HG03558 (cell line): ENCODE measurements at regions not wholly inside any gene's neighbourhood (a gene's known extent, or its start where the extent isn't known, plus 50 kb on each side); places are given as distances from the start of the nearest gene placed in this dataset.
"Not testable (repeated sequence)": the region's sequence is repeated elsewhere in the genome, so short reads cannot be mapped to it uniquely, and the experiment has no call there.

ENCODE experiments used
- ATAC-seq: cut with Tn5 transposase; IDR thresholded peaks from one replicate; pipeline ENCODE4 v1.9.1; 2021; ENCODE audit warnings: moderate number of reproducible peaks; ENCODE audit not compliant: unreplicated experiment; ENCODE audit errors: extremely low read depth

DNA sequence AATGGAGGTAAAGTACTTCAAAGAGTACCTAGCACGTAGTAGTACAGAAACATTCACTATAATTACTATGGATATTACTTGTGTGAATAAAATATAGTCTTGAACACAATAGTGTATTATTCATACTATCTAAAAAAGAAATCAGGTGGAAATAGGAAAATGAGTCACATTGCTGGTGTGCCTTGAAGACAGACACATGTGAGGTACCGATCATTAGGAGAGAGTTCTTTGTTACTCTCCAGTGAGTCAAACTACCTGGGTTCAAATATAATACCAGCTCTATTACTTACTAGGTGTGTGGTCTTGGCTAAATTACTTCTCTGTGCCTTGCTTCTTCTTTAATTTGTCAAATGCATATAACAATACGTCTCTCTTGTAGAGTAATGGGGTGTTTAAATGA is 50.8 kb upstream of the BEND6 start:
- ATAC-seq: no peak

DNA sequence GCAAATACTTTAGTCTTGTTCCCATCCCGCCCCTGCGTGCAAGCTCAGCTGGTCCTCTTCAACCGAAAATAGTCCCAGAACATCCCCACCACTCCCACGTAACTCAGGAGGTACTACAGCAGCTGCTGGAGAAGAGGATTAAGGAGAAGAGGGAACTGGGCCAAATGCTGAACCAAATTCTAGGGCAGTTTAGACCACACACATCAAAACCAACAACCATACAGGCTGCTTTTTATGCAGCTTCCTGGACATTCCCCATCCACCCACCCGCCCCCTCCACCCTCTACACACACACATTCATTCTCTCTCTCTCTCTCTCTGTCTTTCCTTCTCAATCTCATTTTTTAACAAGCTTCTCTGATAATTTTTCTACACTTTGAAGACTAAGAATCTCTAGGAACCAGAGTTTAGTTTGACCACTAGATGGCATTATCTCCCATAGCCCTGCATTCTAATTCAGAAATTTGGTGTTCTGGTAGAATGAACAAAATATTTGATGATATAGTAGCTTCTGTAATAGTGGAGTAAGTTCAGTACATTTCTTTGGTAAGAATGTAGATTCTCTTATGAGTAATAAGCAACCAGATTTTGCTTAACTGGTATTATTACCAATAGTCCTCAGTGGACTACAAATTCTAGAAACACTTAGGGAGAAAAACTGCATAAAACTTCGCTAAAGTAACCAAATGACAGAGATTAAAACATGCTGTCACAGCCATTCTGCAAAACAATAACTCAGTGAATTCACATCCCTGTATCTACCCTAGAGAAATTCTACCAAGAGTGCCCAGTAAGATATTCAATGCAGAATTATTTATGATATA is 52.1 kb upstream of the BEND6 start:
- ATAC-seq: no peak

DNA sequence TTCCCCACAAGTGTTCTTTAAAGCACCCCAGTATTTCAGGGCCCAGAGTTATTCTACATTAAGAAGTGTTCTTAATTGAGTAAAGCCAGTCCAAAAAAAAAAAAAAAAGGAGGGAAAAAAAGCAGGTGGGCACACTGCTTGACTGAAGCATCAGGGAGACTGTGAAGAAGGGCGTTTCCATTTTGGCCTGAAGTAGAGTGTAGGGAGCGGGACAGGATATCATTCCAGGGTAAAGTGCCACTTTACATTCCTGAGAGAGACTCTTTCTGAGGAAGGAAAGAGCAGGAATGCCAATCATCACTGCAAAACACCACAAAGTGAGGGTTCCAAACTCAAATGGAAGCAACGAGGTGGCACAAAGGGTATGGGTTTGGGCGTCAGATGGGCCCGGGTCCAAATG is 54.1 kb upstream of the BEND6 start:
- no peak for ATAC-seq

DNA sequence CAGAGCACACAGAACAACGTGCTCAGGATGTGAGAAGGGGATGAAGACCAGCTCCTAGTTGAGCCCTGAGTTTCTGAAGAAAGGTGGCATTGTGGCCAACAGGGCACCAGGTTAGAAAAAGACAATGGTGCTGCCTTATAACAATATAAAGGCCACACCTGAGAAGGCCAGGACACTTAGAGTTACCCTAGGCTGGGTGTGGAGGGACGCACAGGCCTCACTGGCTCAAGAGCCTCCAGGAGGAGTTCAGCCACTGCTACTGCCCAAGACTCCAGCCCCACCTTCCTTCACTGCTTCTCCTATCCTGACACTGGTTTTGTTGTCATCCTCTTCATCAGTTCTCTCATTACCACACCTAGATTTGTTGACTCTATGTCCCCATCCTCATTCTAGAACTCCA is 55.2 kb upstream of the BEND6 start:
- ATAC-seq: no peak

DNA sequence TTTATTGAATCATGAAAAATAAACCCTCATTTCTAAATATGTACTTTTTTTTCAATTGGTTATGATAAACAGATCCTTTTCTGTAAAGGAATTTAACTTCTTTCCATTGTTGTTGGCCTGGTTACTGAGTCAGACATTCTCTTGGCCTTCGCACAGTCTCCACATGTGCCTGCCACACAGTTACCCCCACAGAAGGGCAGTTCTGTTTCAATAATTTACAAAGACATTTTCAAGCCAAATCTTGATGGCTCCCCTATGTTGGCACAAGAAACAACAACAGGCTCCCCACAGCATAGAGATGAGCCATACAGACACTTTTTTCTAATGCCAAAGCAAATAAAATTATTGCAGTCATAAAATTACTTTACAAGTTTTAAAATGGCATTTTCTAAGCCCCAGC is 55.6 kb upstream of the BEND6 start:
- ATAC-seq: no peak

DNA sequence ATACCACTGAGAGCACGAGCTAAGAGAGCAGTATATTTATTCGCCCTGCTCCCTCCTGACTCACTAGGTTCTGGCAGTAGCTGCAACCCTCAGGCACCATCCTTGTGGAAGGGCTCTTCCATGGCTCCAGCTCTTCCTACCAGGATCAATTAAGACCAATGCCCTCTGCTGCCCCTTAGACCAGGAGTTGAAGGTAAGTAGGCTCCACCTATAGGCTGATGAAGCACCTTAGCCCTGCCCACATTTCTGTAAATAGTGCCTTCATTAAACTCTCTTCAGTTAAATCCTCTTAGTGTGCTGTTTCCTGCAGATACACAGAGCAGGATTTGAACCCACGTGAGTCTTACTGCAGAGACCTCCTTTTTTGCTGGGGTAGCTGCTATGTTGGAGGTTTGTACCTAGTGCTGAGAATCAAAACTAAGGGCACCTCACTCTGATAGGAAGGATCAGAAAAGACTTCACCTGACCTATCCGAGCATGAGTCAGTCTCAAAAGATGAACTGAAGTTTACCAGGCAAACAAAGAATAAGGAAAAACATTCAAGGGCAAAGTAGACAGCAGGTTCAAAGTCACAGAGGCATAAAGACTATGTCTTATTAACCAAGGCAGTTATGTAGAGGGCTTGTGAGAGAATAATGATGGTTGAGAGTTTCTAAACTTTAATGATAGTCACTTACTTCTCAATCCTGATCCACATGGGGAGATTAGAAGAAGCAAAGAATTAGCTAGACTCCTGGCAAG is 56.9 kb upstream of the BEND6 start:
- no peak for ATAC-seq

DNA sequence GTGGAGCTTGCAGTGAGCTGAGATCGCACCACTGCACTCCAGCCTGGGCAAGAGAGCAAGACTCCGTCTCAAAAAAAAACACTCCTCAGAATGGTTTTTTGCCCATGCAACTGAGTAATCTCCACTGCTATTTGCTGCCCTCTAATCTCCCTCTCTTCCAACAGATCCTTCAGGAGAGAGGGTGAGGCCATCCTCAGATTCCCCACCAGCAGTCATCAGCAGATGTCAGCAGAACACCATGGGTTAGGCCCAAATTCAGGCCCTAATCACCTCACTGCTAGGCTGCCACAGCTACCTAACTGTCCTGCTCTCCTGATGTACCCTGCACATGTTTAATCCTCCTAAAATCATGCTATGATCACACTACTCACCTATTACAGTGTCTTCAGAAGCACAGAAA is 63.2 kb upstream of the BEND6 start:
- ATAC-seq: no peak

DNA sequence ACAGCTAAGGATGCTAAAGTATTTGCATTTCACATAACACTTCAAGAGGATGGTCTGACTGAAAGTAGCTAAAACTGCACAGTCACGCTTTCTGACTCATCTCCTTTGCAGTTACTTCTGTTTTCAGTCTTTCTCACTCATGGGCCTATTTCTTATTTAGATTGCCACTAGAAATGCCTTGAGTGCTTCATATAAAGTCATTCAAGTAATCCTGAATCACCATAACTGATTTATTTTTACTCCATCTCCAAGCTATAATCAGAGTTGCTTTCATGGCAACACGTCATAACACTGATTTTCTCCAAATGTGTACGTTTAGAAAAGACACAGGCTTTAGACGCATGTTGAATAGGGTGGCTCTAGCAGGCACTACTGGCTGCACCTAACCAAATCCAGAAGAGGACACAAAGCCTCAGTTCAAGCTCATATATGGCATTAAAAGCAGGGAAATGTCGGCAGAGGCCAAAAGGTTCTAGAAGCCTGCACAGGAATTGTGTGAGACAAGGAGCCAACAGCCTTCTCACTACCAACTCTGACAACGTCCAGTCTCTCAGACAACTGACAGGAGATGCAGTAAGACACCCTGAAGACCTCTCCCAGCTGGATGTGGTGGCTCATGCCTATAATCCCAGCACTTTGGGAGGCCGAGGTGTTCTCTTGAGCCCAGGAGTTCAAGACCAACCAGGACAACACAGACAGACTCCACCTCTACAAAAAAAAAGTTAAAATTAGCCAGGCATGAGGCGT is 64.1 kb upstream of the BEND6 start:
- peak; percentile 97 for ATAC-seq

DNA sequence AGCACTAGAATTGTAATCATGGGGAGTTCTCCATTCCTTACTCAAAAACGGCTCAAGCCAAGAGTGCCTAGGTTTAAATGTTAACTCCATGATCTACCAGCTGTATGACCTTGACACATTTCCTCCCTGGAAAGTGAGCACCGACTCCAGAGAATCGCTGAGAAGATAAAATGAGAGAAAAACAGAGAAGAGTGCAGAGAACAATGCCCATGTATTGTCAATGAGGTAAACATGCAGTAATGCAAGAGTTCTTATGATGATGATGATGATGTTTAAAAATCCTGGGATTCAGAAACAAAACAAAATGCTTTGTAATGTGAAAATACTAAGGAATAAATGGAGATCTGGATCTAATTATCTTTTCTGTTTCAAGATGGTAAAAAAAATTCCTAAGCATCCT is 64.8 kb upstream of the BEND6 start:
- no peak for ATAC-seq

DNA sequence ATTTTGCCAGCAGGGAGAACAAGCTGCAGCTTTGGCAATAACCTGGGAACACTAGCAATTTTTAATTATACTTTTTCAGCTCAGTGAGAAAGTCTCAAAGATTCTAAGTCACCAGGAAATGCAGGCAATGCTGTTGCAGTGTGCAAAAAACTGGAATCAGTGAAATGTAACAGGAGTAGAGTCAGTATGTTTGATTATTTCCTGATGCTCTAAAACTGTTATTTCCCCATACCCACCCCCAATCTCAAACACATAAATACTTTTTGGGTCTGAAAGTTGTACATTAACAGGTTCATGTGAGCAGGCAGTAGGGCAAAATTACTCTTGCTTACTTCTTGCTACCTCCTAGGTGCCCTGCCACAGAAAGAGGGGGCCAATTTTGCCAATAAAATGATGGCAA is 65.4 kb upstream of the BEND6 start:
- ATAC-seq: no peak

DNA sequence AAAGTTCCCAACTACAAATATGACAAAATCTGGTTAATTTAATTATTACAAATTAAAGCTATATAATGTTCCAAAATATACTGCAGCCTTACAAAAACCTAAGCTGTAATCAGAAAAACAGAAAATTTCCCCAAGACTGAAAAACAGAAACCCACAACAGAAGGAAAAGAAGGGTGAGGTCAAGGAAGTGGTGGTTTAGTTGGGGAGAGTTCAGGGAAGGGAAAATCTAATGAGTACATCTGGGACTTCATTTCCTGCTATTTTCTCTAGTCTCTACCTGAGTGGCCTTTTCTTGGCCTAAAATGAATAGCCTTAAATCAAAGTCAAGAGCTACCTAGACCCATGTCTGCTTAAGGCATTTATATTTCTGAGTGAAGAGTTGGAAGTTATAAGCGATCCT is 66.2 kb upstream of the BEND6 start:
- no peak for ATAC-seq

DNA sequence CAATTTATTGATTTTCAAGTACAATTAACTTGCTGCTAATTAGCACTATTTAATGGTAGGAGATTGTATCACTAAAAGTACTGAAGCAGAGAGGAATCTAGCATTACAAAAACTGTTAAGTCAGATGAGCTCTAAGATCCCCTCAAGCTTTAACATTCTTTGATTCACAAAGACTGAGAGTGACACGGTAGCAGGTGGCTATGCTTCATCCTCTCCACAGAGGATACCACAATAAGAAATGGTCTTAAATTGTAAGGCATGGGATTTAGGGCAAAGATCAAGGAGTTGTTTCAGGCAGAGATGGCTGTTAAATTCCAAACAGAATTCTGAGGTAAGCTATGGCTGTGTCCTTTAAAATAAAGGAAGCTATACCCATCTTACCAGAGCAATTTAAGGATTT is 67.8 kb upstream of the BEND6 start:
- ATAC-seq: no peak

DNA sequence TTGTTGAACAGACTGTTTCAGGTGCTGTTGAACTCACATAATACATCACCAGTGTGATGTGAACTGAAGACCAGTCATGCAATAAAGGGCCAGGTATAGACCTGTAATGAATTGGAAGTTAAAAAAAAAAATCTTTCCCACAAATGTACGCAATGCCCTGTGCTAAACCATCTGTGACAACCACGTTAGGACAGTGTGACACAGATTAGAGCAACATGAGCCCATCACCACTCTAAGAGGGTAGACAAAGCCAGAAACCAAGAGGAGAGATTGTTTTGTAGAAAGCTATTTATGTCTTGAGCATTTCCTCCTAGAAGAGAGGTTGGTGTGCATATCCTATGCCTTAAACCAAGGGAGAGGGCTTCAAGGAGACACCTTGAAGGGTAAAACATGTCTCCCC is 77.0 kb upstream of the BEND6 start:
- ATAC-seq: no peak

DNA sequence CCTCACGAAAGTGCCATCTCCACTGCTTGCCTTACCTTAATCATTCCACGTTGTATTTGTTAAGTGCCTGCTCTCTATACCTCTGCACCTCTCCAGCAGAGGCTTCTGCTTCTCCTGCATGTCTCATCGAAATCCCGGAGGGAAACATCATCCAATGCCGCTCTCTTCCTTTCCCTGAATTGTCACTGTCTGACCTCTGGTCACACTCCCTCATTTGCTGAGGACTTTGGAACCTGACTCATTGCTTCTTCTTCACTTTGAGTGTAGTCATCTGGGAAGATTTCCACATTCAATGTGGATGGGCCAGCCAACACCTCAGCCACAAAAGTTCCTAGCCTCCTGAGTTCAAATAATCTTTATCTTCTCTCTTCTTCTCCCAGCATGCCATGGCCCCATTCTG is 78.9 kb upstream of the BEND6 start:
- ATAC-seq: no peak

DNA sequence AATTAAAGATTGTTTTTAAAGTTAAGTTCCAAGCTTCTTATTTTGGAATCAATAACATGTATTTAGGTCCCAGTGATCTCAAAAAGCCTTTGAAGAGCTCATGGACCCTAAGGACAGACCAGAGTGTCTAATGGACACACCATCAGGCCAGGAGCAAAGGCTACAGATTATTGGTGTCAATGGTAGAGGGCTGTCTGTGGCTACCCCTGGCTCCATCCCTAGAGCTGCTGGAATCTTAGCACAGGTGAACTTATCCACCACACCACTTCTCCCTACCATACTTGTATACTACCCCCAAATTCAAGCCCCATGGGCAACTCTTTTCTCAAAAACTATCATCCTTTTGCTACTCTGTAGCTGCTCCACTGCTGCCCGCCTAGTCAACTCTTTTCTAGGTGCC is 79.4 kb upstream of the BEND6 start:
- no peak for ATAC-seq

DNA sequence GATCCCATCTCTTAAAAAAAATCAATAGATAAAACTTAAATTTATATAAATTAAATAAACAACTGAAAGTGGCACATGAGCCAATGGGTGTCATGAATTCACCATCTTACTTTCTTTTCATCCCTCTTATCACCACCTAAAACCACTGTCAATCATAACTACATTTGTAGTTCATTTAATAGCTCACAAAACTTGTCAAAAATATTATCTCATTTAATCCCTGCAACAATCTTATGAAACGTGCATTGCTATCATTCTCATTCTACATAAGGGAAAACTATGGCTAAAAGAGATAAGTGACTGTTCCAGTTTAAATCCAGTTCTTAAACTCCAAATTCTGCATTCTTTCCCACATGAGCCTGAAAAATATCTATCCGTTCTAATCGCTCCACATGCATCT is 80.6 kb upstream of the BEND6 start:
- no peak for ATAC-seq

DNA sequence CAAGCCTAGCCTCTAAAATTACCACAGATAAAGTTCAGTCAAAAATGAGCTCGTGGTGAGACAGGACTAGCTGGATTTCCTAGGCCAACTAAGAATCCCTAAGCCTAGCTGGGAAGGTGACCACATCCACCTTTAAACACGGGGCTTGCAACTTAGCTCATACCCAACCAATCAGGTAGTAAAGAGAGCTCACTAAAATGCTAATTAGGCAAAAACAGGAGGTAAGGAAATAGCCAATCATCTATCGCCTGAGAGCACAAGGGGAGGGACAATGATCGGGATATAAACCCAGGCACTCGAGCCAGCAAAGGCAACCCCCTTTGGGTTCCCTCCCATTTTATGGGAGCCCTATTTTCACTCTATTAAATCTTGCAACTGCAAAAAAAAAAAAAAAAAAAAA is 84.9 kb upstream of the BEND6 start:
- not testable (repeated sequence) for ATAC-seq

DNA sequence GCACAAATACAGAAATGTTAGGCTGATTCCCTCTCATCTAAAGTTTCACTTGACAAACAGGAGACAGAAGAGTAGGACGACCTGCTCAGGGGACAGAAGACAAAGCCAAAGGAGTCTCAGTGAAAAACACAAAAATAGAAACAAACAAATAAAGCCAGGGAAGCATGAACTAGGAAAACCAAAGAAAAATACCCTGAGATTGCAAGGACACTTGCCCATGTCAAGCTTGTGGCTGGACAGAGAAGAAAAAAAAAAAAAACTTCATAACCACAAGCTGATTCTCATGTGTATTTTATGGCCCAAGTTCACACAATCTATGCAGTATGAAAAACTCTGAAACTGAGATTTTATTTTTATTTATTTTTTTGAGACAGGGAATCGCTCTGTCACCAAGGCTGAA is 85.6 kb upstream of the BEND6 start:
- ATAC-seq: no peak

DNA sequence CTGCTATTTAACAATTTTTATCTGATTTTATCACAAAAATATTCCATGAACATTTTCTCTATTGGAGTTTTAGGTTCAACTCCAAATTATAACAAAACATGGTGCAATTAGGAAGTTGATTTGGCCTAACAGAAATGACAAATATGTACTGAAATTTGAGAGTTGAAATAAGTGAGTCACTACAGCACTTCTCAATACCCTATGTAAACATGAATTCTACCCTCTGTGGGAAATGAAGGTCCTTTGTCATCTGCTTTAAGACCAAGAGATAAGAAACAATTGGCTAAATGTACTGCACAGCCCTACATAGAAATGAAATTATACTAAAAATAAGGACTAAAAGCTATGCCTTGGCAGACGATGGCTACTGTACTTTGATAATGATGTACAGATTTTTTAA is 86.2 kb upstream of the BEND6 start:
- no peak for ATAC-seq

DNA sequence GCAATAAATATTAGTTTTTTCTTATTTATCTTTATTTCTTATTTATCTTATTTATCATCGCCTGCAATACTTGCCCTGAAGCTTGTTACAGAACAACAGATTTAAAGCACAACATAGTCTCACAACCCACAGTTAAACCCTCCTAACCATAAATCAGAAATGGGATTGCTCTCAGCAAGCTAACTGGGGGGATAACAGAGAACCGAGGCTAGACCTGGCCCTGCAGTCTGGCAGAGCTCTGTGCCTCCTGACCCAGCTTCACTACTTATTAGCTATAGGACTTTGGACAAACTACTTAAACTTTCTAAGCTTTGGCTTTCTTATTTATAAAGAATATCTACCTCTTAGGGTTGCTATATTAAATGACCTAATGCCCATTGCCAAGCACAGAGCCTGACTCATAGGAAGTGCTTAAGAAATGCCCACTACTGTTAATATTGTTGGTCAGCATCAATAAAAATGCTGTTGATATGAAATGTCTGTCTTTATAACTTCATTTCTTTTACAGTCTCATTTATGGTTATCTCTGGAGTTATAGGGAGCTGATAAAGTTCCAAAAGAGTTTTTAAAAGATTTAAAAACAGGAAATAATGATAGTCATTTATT is 87.9 kb upstream of the BEND6 start:
- no peak for ATAC-seq
